DOHH2 (cell line): ENCODE measurements at regions not wholly inside any gene's neighbourhood (a gene's known extent, or its start where the extent isn't known, plus 50 kb on each side); places are given as distances from the start of the nearest gene placed in this dataset.

Experiments used
- EZH2phosphoT487 ChIP-seq: fragments of 200-600 bp; sonication (generic); IDR thresholded peaks from 2 replicates; pipeline ENCODE4 v1.6.1; 2017; ENCODE audit warnings: borderline replicate concordance, mild to moderate bottlenecking, antibody characterized with exemption, low read length, moderate library complexity, mixed read lengths
- TF ChIP-seq, protein P1 (sequence below): fragments of 200-600 bp; sonication (generic); IDR thresholded peaks from one replicate; pipeline ENCODE4 v1.5.1; 2014; ENCODE audit warnings: antibody characterized with exemption, mild to moderate bottlenecking, low read depth, low read length; ENCODE audit not compliant: poor library complexity, severe bottlenecking

DNA sequence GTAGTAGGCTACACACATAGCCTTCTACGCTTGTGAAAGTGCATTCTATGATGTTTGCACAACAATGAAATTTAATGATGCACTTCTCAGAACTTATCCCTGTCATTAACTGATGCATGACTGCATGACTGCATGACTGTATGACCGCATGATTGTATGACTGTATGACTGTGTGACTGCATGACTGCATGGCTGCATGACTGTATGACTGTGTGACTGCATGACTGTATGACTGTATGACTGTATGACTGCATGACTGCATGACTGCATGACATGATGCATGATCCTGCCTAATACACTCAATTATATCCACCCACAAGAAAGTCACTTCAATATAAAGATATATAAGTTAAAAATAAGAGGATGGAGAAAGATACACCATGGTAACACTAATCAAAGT is 365.4 kb upstream of the FSIP2 start:
- TF ChIP-seq, protein P1, sequence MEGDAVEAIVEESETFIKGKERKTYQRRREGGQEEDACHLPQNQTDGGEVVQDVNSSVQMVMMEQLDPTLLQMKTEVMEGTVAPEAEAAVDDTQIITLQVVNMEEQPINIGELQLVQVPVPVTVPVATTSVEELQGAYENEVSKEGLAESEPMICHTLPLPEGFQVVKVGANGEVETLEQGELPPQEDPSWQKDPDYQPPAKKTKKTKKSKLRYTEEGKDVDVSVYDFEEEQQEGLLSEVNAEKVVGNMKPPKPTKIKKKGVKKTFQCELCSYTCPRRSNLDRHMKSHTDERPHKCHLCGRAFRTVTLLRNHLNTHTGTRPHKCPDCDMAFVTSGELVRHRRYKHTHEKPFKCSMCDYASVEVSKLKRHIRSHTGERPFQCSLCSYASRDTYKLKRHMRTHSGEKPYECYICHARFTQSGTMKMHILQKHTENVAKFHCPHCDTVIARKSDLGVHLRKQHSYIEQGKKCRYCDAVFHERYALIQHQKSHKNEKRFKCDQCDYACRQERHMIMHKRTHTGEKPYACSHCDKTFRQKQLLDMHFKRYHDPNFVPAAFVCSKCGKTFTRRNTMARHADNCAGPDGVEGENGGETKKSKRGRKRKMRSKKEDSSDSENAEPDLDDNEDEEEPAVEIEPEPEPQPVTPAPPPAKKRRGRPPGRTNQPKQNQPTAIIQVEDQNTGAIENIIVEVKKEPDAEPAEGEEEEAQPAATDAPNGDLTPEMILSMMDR: no peak
- TF ChIP-seq EZH2phosphoT487: no peak
